ENCODE measurements at regions not wholly inside any gene's neighbourhood (a gene's known extent, or its start where the extent isn't known, plus 50 kb on each side); places are given as distances from the start of the nearest gene placed in this dataset.

DNA sequence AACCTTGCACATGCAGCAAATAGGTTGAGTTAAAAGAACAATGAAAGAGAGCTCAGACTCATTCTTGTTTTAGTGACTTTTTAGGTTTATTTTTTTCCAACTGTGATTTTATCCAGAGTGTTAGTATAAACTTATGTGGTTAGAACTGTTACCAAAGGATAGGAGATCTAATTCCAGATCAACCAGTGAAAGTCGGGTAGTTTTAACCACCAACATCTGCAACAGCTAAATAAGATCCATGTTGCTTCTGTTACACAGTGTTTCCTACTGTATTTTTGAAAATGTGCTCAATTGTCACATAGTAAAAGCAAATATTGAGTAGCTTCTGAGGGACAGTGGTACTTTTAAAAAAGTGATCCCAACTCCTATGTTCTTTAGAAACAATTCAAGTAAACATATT is 53.9 kb upstream of the ARGLU1 start:
- TF ChIP-seq, protein P1, sequence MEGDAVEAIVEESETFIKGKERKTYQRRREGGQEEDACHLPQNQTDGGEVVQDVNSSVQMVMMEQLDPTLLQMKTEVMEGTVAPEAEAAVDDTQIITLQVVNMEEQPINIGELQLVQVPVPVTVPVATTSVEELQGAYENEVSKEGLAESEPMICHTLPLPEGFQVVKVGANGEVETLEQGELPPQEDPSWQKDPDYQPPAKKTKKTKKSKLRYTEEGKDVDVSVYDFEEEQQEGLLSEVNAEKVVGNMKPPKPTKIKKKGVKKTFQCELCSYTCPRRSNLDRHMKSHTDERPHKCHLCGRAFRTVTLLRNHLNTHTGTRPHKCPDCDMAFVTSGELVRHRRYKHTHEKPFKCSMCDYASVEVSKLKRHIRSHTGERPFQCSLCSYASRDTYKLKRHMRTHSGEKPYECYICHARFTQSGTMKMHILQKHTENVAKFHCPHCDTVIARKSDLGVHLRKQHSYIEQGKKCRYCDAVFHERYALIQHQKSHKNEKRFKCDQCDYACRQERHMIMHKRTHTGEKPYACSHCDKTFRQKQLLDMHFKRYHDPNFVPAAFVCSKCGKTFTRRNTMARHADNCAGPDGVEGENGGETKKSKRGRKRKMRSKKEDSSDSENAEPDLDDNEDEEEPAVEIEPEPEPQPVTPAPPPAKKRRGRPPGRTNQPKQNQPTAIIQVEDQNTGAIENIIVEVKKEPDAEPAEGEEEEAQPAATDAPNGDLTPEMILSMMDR (IDR thresholded peaks at IDR 0.05; ENCODE audit: insufficient read depth, low read length, poor library complexity, severe bottlenecking): no peak
- TF ChIP-seq EZH2phosphoT487 (conservative IDR thresholded peaks at IDR 0.05; ENCODE audit: low read length): no peak

Measured in SU-DHL-6 (cell line).